Neutrophil (primary cell): ENCODE measurements at regions not wholly inside any gene's neighbourhood (a gene's known extent, or its start where the extent isn't known, plus 50 kb on each side); places are given as distances from the start of the nearest gene placed in this dataset.

ENCODE experiments used
- H3K27ac ChIP-seq: fragments of 200-600 bp; sonication (generic); 2 replicates; pipeline ENCODE4 v1.5.1; 2016; ENCODE audit warnings: mild to moderate bottlenecking, moderate library complexity
- H3K27me3 ChIP-seq: fragments of 200-600 bp; sonication (generic); 2 replicates; pipeline ENCODE4 v1.6.0; 2016; ENCODE audit warnings: mild to moderate bottlenecking
- H3K36me3 ChIP-seq: fragments of 200-600 bp; sonication (generic); 2 replicates; pipeline ENCODE4 v1.5.1; 2017
- H3K4me1 ChIP-seq, 2 experiments: fragments of 200-600 bp in 1 of 2; sonication (generic) in 1 of 2; 1 replicate in 1 of 2; 2 replicates in 1 of 2; pipeline versions ENCODE4 v1.5.1 to v1.6.1; 2013 to 2016; ENCODE audit warnings: low read depth in 1 of 2, low read length in 1 of 2, mild to moderate bottlenecking in 1 of 2, moderate library complexity in 1 of 2; ENCODE audit not compliant: control insufficient read depth in 1 of 2, insufficient read depth in 1 of 2
- H3K4me3 ChIP-seq, 2 experiments: fragments of 200-600 bp in 1 of 2; sonication (generic) in 1 of 2; 1 replicate in 1 of 2; 2 replicates in 1 of 2; pipeline ENCODE4 v1.5.1; 2013 to 2016; ENCODE audit warnings: low read depth in 1 of 2, low read length in 1 of 2, mild to moderate bottlenecking in 1 of 2, moderate library complexity in 1 of 2
- H3K9me3 ChIP-seq: fragments of 200-600 bp; sonication (generic); 2 replicates; pipeline ENCODE4 v1.5.1; 2016
- CTCF ChIP-seq: fragments of 200-600 bp; sonication (generic); IDR thresholded peaks from 2 replicates; pipeline ENCODE4 v1.5.1; 2016; ENCODE audit warnings: antibody characterized with exemption

- Histone ChIP-seq H3K27ac (no peak overlapping the region), H3K4me3 (no peak overlapping the region), H3K36me3 (no peaks in the 10 kb centered on the region), H3K9me3 (no peaks in the 10 kb centered on the region), H3K27me3 (no peaks in the 10 kb centered on the region), H3K4me1 (no peaks in the 10 kb centered on the region)
- no peak for TF ChIP-seq CTCF
Measured at GRCh38 chr5:100186181-100186580, 349.0 kb upstream of the FAM174A start.

GRCh38 chr5:100182402-100182801, 352.8 kb upstream of the FAM174A start:
- Histone ChIP-seq H3K4me3 (no peak overlapping the region), H3K4me1 (no peaks in the 10 kb centered on the region), H3K9me3 (no peaks in the 10 kb centered on the region), H3K27me3 (no peaks in the 10 kb centered on the region), H3K27ac (no peak overlapping the region), H3K36me3 (no peaks in the 10 kb centered on the region)
- no peak for TF ChIP-seq CTCF

GRCh38 chr5:100175346-100175745, 359.8 kb upstream of the FAM174A start:
- Histone ChIP-seq H3K27me3 (no peaks in the 10 kb centered on the region), H3K27ac (no peak overlapping the region), H3K4me1 (no peaks in the 10 kb centered on the region), H3K4me3 (no peak overlapping the region), H3K36me3 (no peaks in the 10 kb centered on the region), H3K9me3 (no peaks in the 10 kb centered on the region)
- TF ChIP-seq CTCF: no peak

GRCh38 chr5:100165309-100165708, 369.9 kb upstream of the FAM174A start:
- no peak overlapping the region for H3K4me3 ChIP-seq
- H3K36me3 ChIP-seq: no peaks in the 10 kb centered on the region
- no peak overlapping the region for H3K27ac ChIP-seq
- no peaks in the 10 kb centered on the region for H3K9me3 ChIP-seq
- no peaks in the 10 kb centered on the region for H3K4me1 ChIP-seq
- TF ChIP-seq CTCF: no peak
- no peaks in the 10 kb centered on the region for H3K27me3 ChIP-seq

DNA sequence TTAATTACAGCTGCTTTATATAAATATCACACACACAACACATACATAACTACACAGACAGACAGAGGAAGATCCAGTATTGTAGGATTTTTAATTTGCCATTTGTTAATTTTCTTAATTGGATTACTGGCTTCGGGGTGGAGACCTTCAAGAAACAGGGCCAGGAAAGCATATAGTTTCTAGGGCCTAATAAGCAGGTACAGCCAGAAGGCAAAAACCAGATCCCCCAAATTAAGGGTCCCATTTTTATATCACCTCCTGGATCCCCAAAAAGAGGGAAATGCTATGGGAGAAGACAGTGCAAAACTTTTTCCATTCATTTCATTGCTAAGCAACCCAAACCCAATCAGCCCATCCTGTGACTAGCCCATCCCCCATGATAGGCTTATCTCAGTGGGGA, 373.3 kb upstream of the FAM174A start:
- H3K4me1 ChIP-seq: no peaks in the 10 kb centered on the region
- H3K4me3 ChIP-seq: no peak overlapping the region
- TF ChIP-seq CTCF: no peak
- H3K9me3 ChIP-seq: no peaks in the 10 kb centered on the region
- H3K36me3 ChIP-seq: no peaks in the 10 kb centered on the region
- no peaks in the 10 kb centered on the region for H3K27me3 ChIP-seq
- H3K27ac ChIP-seq: no peak overlapping the region

GRCh38 chr5:100157066-100157465, 378.1 kb upstream of the FAM174A start:
- Histone ChIP-seq H3K4me3 (no peak overlapping the region), H3K27ac (no peak overlapping the region), H3K27me3 (no peaks in the 10 kb centered on the region), H3K36me3 (no peaks in the 10 kb centered on the region), H3K4me1 (no peaks in the 10 kb centered on the region), H3K9me3 (no peaks in the 10 kb centered on the region)
- no peak for TF ChIP-seq CTCF
